HepG2 (cell line): ENCODE measurements at regions not wholly inside any gene's neighbourhood (a gene's known extent, or its start where the extent isn't known, plus 50 kb on each side); places are given as distances from the start of the nearest gene placed in this dataset.

Experiments used
- ATAC-seq: fragments of 200-7000 bp; cut with Tn5 transposase; 3 replicates; pipeline ENCODE4 v1.9.1; 2020; ENCODE audit warnings: mild to moderate bottlenecking, moderate library complexity
- BruUV-seq: library from RNA; stranded (reverse); fragments of 400-500 nt; replicated peaks from 2 replicates; lab custom pipeline; 2021; lab: Mats Ljungman, UMichigan
- CTCF ChIA-PET: fragments of 300-600 bp; formaldehyde crosslinking; extraction: SDS; loops from one replicate; lab custom pipeline; 2021; ENCODE audit warnings: low total read pairs, inconsistent platforms, low intra/inter-chr PET ratio; lab: Yijun Ruan, JAX
- POLR2A ChIA-PET: fragments of 350-600 bp; sonication (Branson Sonifier 250); formaldehyde crosslinking; loops from one replicate; lab custom pipeline; 2020; ENCODE audit warnings: antibody characterized with exemption, inconsistent platforms; lab: Yijun Ruan, JAX
- DNase-seq: peaks from one replicate; pipeline ENCODE4 v3.0.0-alpha.2; 2015; ENCODE audit warnings: low spot score
- FAIRE-seq: peaks from 3 replicates; lab custom pipeline; 2011; peaks lifted over from hg19 to GRCh38; lab: Jason Lieb, UNC
- H2AFZ ChIP-seq: one replicate; pipeline ENCODE4 v1.6.1; 2011; ENCODE audit warnings: low read length, inconsistent platforms
- H3K27ac ChIP-seq: fragments of 300-600 bp; 3 replicates; pipeline ENCODE4 v1.8.0; 2011; ENCODE audit warnings: mixed run types, mild to moderate bottlenecking, mixed read lengths, low read length, inconsistent platforms; ENCODE audit not compliant: insufficient read depth; ENCODE audit errors: extremely low read length
- H3K27me3 ChIP-seq, 2 experiments: fragments of 200-600 bp in 1 of 2; 2 replicates in 1 of 2; 3 replicates in 1 of 2; pipeline versions ENCODE4 v1.6.0 to v1.8.0; 2011; ENCODE audit warnings: low read length in 2 of 2, mild to moderate bottlenecking in 2 of 2, moderate library complexity in 2 of 2, inconsistent platforms in 1 of 2; ENCODE audit not compliant: insufficient read depth in 2 of 2, control insufficient read depth in 1 of 2
- H3K36me3 ChIP-seq, 2 experiments: fragments of 200-600 bp in 1 of 2; replicated peaks in 1 of 2; 2 replicates in 1 of 2; 3 replicates in 1 of 2; pipeline versions ENCODE4 v1.5.1 to v1.8.0; 2011; ENCODE audit warnings: low read length in 2 of 2, inconsistent platforms in 1 of 2; ENCODE audit not compliant: insufficient read depth in 2 of 2, control insufficient read depth in 1 of 2
- H3K4me1 ChIP-seq: 2 replicates; pipeline ENCODE4 v1.5.1; 2012; ENCODE audit warnings: low read length, inconsistent platforms; ENCODE audit not compliant: insufficient read depth
- H3K4me2 ChIP-seq: 2 replicates; pipeline ENCODE4 v1.6.0; 2011; ENCODE audit warnings: low read depth, low read length, inconsistent platforms
- H3K4me3 ChIP-seq, 3 experiments: fragments of 200-600 bp in 1 of 3; sonication (generic), shearing (Covaris generic) in 1 of 3; replicated peaks in 1 of 3; 2 replicates each; pipeline ENCODE4 v1.5.1; 2011 to 2016; ENCODE audit warnings: low read length in 3 of 3, inconsistent platforms in 2 of 3, low read depth in 2 of 3, mild to moderate bottlenecking in 2 of 3, control low read depth in 1 of 3, mixed read lengths in 1 of 3; ENCODE audit not compliant: insufficient read depth in 1 of 3
- H3K79me2 ChIP-seq: one replicate; pipeline ENCODE4 v1.6.1; 2011; ENCODE audit warnings: low read length, inconsistent platforms; ENCODE audit not compliant: insufficient read depth
- H3K9ac ChIP-seq: 2 replicates; pipeline ENCODE4 v1.6.0; 2011; ENCODE audit warnings: mild to moderate bottlenecking, low read depth, low read length, inconsistent platforms; ENCODE audit not compliant: insufficient read depth
- H3K9me3 ChIP-seq: 2 replicates; pipeline ENCODE4 v1.5.1; 2012; ENCODE audit warnings: mild to moderate bottlenecking, low read length
- H4K20me1 ChIP-seq: 2 replicates; pipeline ENCODE4 v1.6.0; 2011; ENCODE audit warnings: inconsistent platforms, mild to moderate bottlenecking, low read length, moderate library complexity; ENCODE audit not compliant: insufficient read depth
- ARNTL ChIP-seq: sonication (generic); formaldehyde crosslinking; IDR thresholded peaks from 2 replicates; pipeline ENCODE4 v1.4.0; 2020; ENCODE audit warnings: mild to moderate bottlenecking, missing genetic modification reagents
- ATRX ChIP-seq: sonication (generic); formaldehyde crosslinking; IDR thresholded peaks from 2 replicates; pipeline ENCODE4 v1.4.0; 2020; ENCODE audit warnings: missing genetic modification reagents, borderline replicate concordance
- ELF3 ChIP-seq: IDR thresholded peaks from 2 replicates; pipeline ENCODE4 v1.6.1; 2016; ENCODE audit warnings: missing genetic modification reagents, missing compliant biosample characterization
- EZH2 ChIP-seq: conservative IDR thresholded peaks from 2 replicates; pipeline ENCODE4 v1.6.1; 2012; ENCODE audit warnings: mild to moderate bottlenecking, low read depth, low read length, moderate library complexity
- JDP2 ChIP-seq: sonication (generic); formaldehyde crosslinking; IDR thresholded peaks from 2 replicates; pipeline ENCODE4 v1.8.1; 2022; ENCODE audit warnings: missing genetic modification reagents, borderline replicate concordance
- MTF2 ChIP-seq: sonication (generic); formaldehyde crosslinking; IDR thresholded peaks from 2 replicates; pipeline ENCODE4 v1.5.0; 2020; ENCODE audit warnings: missing genetic modification reagents, borderline replicate concordance
- NR2F2 ChIP-seq: IDR thresholded peaks from 2 replicates; pipeline ENCODE4 v1.6.1; 2012; ENCODE audit warnings: low read depth, inconsistent platforms, borderline replicate concordance
- PAWR ChIP-seq: sonication (generic); formaldehyde crosslinking; IDR thresholded peaks from 2 replicates; pipeline ENCODE4 v1.4.0; 2020; ENCODE audit warnings: missing genetic modification reagents, mild to moderate bottlenecking, borderline replicate concordance
- PRPF4 ChIP-seq: fragments of 200-400 bp; formaldehyde crosslinking; IDR thresholded peaks from 2 replicates; pipeline ENCODE4 v1.6.1; 2016; ENCODE audit warnings: low read length, low read depth; ENCODE audit not compliant: poor library complexity, severe bottlenecking
- SP2 ChIP-seq: sonication (generic); formaldehyde crosslinking; IDR thresholded peaks from 2 replicates; pipeline ENCODE4 v1.5.1; 2020; ENCODE audit warnings: mild to moderate bottlenecking, missing genetic modification reagents
- SRY ChIP-seq: sonication (generic); formaldehyde crosslinking; IDR thresholded peaks from 2 replicates; pipeline ENCODE4 v1.8.0; 2022; ENCODE audit warnings: mild to moderate bottlenecking, missing genetic modification reagents
- ZMAT3 ChIP-seq: sonication (generic); formaldehyde crosslinking; conservative IDR thresholded peaks from 2 replicates; pipeline ENCODE4 v1.7.0; 2021; ENCODE audit warnings: missing genetic modification reagents
- ZNF143 ChIP-seq: sonication (generic); formaldehyde crosslinking; IDR thresholded peaks from 2 replicates; pipeline ENCODE4 v1.4.0; 2020; ENCODE audit warnings: missing genetic modification reagents
- ZNF317 ChIP-seq: sonication (generic); formaldehyde crosslinking; IDR thresholded peaks from 2 replicates; pipeline ENCODE4 v1.5.0; 2020; ENCODE audit warnings: mild to moderate bottlenecking, missing genetic modification reagents
- ZNF432 ChIP-seq: sonication (generic); formaldehyde crosslinking; IDR thresholded peaks from 2 replicates; pipeline ENCODE4 v1.5.0; 2020; ENCODE audit warnings: missing genetic modification reagents, mild to moderate bottlenecking, borderline replicate concordance
- ZNF451 ChIP-seq: sonication (generic); formaldehyde crosslinking; IDR thresholded peaks from 2 replicates; pipeline ENCODE4 v1.5.0; 2020; ENCODE audit warnings: mild to moderate bottlenecking, missing genetic modification reagents
- WGBS: methylation state at CpG from one replicate; pipeline ENCODE4 v1.1.6; 2017; ENCODE audit warnings: low lambda C conversion rate; 5-methylcytosine and 5-hydroxymethylcytosine counted together
- in situ Hi-C: cut with HindIII; loops from 2 replicates; pipeline ENCODE4 v1.10.0; 2017; ENCODE audit warnings: low pct_unique_long_range_greater_than_20kb; ENCODE audit not compliant: extremely low pct_ligation_motif_present
- intact Hi-C: fragments of 100-400 bp; cut with micrococcal nuclease; formaldehyde crosslinking; loops from one replicate; pipeline ENCODE4 v1.10.0; 2022; ENCODE audit not compliant: unreplicated experiment
- TF ChIP-seq, protein P1 (sequence below): sonication (generic); formaldehyde crosslinking; IDR thresholded peaks from 2 replicates; pipeline ENCODE4 v1.9.0; 2021; ENCODE audit warnings: missing genetic modification reagents, mild to moderate bottlenecking, borderline replicate concordance
- TF ChIP-seq, protein P2 (sequence below): IDR thresholded peaks from 2 replicates; pipeline ENCODE4 v1.6.1; 2016; ENCODE audit warnings: low read depth
- TF ChIP-seq, protein P3 (sequence below): sonication (generic); formaldehyde crosslinking; conservative IDR thresholded peaks from 2 replicates; pipeline ENCODE4 v1.5.0; 2020; ENCODE audit warnings: missing genetic modification reagents
- TF ChIP-seq, protein P4 (sequence below): IDR thresholded peaks from 2 replicates; pipeline ENCODE4 v1.6.1; 2016

DNA sequence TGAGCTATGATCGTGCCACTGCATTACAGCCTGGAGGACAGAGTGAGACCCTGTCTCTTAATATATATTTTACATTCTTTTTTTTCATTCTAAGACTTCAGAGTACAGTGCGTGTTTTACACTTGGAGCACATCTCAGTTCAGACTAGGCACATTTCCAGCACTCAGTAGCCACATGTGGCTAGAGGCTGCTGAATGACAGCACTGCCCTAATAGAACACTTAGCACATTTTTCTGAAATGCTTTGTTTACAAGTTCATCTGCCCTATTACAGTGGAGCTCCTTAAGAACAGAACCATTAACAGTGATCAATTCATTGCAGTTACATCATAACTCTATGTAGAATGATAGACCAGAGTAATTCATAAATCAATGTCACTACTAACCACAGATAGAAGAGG, 138.1 kb downstream of the SUCLG1 start:
- intact Hi-C loops, result no loop called here
- in situ Hi-C loops, result no loop called here
- Histone ChIP-seq H3K4me3 (no peak overlapping the region), H3K36me3 (no peaks in the 10 kb centered on the region), H3K9me3 (no peaks in the 10 kb centered on the region), H3K27me3 (no peaks in the 10 kb centered on the region), H3K79me2 (no peaks in the 10 kb centered on the region), H3K4me2 (no peak overlapping the region), H3K27ac (no peak overlapping the region), H3K9ac (no peak overlapping the region), H2AFZ (no peak overlapping the region), H4K20me1 (no peaks in the 10 kb centered on the region), H3K4me1 (no peaks in the 10 kb centered on the region)
- ChIA-PET POLR2A (no interaction called here), CTCF (no interaction called here)
- BruUV-seq, result no TSS peak
- WGBS, result 26% methylated on average over 2 of the region's 2 CpGs
- no peak for FAIRE-seq
- TF ChIP-seq MTF2 (CRISPR knock-in tag), result no peak
- no peak for TF ChIP-seq ZMAT3
- TF ChIP-seq JDP2 (CRISPR knock-in tag), result no peak
- TF ChIP-seq SP2 (CRISPR knock-in tag), result no peak
- no peak for TF ChIP-seq PRPF4
- TF ChIP-seq NR2F2, result no peak
- TF ChIP-seq ZNF143 (CRISPR knock-in tag), result no peak
- no peak for TF ChIP-seq PAWR (CRISPR knock-in tag)
- TF ChIP-seq ZNF432 (CRISPR knock-in tag), result no peak
- no peak for TF ChIP-seq SRY (CRISPR knock-in tag)
- TF ChIP-seq, protein P1, sequence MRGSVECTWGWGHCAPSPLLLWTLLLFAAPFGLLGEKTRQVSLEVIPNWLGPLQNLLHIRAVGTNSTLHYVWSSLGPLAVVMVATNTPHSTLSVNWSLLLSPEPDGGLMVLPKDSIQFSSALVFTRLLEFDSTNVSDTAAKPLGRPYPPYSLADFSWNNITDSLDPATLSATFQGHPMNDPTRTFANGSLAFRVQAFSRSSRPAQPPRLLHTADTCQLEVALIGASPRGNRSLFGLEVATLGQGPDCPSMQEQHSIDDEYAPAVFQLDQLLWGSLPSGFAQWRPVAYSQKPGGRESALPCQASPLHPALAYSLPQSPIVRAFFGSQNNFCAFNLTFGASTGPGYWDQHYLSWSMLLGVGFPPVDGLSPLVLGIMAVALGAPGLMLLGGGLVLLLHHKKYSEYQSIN (CRISPR knock-in tag), result no peak
- no peak for TF ChIP-seq ZNF317
- no peak for TF ChIP-seq ELF3 (CRISPR knock-in tag)
- TF ChIP-seq EZH2, result no peak
- TF ChIP-seq, protein P2, sequence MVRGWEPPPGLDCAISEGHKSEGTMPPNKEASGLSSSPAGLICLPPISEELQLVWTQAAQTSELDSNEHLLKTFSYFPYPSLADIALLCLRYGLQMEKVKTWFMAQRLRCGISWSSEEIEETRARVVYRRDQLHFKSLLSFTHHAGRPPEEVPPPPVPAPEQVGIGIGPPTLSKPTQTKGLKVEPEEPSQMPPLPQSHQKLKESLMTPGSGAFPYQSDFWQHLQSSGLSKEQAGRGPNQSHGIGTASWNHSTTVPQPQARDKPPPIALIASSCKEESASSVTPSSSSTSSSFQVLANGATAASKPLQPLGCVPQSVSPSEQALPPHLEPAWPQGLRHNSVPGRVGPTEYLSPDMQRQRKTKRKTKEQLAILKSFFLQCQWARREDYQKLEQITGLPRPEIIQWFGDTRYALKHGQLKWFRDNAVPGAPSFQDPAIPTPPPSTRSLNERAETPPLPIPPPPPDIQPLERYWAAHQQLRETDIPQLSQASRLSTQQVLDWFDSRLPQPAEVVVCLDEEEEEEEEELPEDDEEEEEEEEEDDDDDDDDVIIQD (CRISPR knock-in tag), result no peak
- TF ChIP-seq ATRX (CRISPR knock-in tag), result no peak
- no peak for TF ChIP-seq ARNTL (CRISPR knock-in tag)
- TF ChIP-seq, protein P3, sequence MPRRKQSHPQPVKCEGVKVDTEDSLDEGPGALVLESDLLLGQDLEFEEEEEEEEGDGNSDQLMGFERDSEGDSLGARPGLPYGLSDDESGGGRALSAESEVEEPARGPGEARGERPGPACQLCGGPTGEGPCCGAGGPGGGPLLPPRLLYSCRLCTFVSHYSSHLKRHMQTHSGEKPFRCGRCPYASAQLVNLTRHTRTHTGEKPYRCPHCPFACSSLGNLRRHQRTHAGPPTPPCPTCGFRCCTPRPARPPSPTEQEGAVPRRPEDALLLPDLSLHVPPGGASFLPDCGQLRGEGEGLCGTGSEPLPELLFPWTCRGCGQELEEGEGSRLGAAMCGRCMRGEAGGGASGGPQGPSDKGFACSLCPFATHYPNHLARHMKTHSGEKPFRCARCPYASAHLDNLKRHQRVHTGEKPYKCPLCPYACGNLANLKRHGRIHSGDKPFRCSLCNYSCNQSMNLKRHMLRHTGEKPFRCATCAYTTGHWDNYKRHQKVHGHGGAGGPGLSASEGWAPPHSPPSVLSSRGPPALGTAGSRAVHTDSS, result no peak
- TF ChIP-seq ZNF451 (CRISPR knock-in tag), result no peak
- TF ChIP-seq, protein P4, sequence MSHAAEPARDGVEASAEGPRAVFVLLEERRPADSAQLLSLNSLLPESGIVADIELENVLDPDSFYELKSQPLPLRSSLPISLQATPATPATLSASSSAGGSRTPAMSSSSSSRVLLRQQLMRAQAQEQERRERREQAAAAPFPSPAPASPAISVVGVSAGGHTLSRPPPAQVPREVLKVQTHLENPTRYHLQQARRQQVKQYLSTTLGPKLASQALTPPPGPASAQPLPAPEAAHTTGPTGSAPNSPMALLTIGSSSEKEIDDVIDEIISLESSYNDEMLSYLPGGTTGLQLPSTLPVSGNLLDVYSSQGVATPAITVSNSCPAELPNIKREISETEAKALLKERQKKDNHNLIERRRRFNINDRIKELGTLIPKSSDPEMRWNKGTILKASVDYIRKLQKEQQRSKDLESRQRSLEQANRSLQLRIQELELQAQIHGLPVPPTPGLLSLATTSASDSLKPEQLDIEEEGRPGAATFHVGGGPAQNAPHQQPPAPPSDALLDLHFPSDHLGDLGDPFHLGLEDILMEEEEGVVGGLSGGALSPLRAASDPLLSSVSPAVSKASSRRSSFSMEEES (CRISPR knock-in tag), result no peak
- DNase-seq, result no peak
- ATAC-seq, result no peak
